ENCODE measurements at regions not wholly inside any gene's neighbourhood (a gene's known extent, or its start where the extent isn't known, plus 50 kb on each side); places are given as distances from the start of the nearest gene placed in this dataset.

- no peak for DNase-seq (ENCODE audit: low read depth)
- H3K4me3 ChIP-seq (replicated peaks; ENCODE audit: low read depth, low read length): no peak overlapping the region
- no peak for TF ChIP-seq CTCF (IDR thresholded peaks at IDR 0.05; ENCODE audit: low read length, missing control alignments)
Measured at GRCh38 chr10:128588402-128588801, 462.2 kb upstream of the MKI67 start.

GRCh38 chr10:128594688-128595087 is 468.5 kb upstream of the MKI67 start:
- DNase-seq (ENCODE audit: low read depth): no peak
- no peak for TF ChIP-seq CTCF (IDR thresholded peaks at IDR 0.05; ENCODE audit: low read length, missing control alignments)

GRCh38 chr10:128596906-128597305 is 470.7 kb upstream of the MKI67 start:
- TF ChIP-seq CTCF (IDR thresholded peaks at IDR 0.05; ENCODE audit: low read length, missing control alignments): no peak
- no peak overlapping the region for H3K4me3 ChIP-seq (replicated peaks; ENCODE audit: low read depth, low read length)
- no peak for DNase-seq (ENCODE audit: low read depth)

More at GRCh38 chr10:128594688-128595087, 468.5 kb upstream of the MKI67 start:
- H3K4me3 ChIP-seq (replicated peaks; ENCODE audit: low read depth, low read length): no peak overlapping the region

- DNase-seq (ENCODE audit: low read depth): no peak
- TF ChIP-seq CTCF (IDR thresholded peaks at IDR 0.05; ENCODE audit: low read length, missing control alignments): no peak
Measured at GRCh38 chr10:128599030-128599429, 472.8 kb upstream of the MKI67 start.

GRCh38 chr10:128599538-128599937 is 473.3 kb upstream of the MKI67 start:
- no peak for DNase-seq (ENCODE audit: low read depth)
- TF ChIP-seq CTCF (IDR thresholded peaks at IDR 0.05; ENCODE audit: low read length, missing control alignments): no peak
- H3K4me3 ChIP-seq (replicated peaks; ENCODE audit: low read depth, low read length): no peak overlapping the region

More at GRCh38 chr10:128599030-128599429, 472.8 kb upstream of the MKI67 start:
- H3K4me3 ChIP-seq (replicated peaks; ENCODE audit: low read depth, low read length): no peak overlapping the region

GRCh38 chr10:128602183-128602582 is 476.0 kb upstream of the MKI67 start:
- no peak overlapping the region for H3K4me3 ChIP-seq (replicated peaks; ENCODE audit: low read depth, low read length)
- no peak for TF ChIP-seq CTCF (IDR thresholded peaks at IDR 0.05; ENCODE audit: low read length, missing control alignments)
- DNase-seq (ENCODE audit: low read depth): no peak

- no peak overlapping the region for H3K4me3 ChIP-seq (replicated peaks; ENCODE audit: low read depth, low read length)
- no peak for DNase-seq (ENCODE audit: low read depth)
- no peak for TF ChIP-seq CTCF (IDR thresholded peaks at IDR 0.05; ENCODE audit: low read length, missing control alignments)
Measured at GRCh38 chr10:128604025-128604424, 477.8 kb upstream of the MKI67 start.

Measured in fibroblast of pulmonary artery (primary cell).